PC-3 (cell line): ENCODE measurements at regions not wholly inside any gene's neighbourhood (a gene's known extent, or its start where the extent isn't known, plus 50 kb on each side); places are given as distances from the start of the nearest gene placed in this dataset.

Experiments used
- CTCF ChIP-seq: fragments of 300-600 bp; sonication (generic); conservative IDR thresholded peaks from 2 replicates; pipeline ENCODE4 v1.5.1; 2017; ENCODE audit warnings: antibody characterized with exemption, low read depth, mild to moderate bottlenecking, low read length
- EZH2 ChIP-seq: fragments of 300-600 bp; sonication (generic); IDR thresholded peaks from one replicate; pipeline ENCODE4 v1.6.1; 2017; ENCODE audit warnings: antibody characterized with exemption, mild to moderate bottlenecking, low read length; ENCODE audit not compliant: unreplicated experiment

DNA sequence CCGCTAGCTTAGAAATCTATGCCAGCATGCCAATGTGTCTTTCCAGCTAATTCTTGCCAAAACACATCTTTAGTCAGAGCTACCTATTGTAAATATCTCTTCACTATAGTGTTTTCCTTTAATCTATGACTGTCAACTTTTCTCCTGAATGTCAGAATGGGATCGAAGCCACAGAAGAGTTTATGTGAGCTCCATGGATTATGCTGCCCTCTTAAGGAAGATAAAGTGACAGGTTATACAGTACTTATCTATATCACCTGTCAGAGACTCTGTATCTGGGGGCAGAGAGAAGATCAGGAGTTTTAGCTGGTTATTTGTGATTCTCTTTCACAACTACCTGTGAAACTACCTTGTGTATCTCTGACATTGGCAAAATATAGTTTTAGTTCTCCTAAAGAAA is 204.3 kb upstream of the SEL1L start:
- TF ChIP-seq EZH2: no peak
- TF ChIP-seq CTCF: no peak
